ENCODE measurements at regions not wholly inside any gene's neighbourhood (a gene's known extent, or its start where the extent isn't known, plus 50 kb on each side); places are given as distances from the start of the nearest gene placed in this dataset.

DNA sequence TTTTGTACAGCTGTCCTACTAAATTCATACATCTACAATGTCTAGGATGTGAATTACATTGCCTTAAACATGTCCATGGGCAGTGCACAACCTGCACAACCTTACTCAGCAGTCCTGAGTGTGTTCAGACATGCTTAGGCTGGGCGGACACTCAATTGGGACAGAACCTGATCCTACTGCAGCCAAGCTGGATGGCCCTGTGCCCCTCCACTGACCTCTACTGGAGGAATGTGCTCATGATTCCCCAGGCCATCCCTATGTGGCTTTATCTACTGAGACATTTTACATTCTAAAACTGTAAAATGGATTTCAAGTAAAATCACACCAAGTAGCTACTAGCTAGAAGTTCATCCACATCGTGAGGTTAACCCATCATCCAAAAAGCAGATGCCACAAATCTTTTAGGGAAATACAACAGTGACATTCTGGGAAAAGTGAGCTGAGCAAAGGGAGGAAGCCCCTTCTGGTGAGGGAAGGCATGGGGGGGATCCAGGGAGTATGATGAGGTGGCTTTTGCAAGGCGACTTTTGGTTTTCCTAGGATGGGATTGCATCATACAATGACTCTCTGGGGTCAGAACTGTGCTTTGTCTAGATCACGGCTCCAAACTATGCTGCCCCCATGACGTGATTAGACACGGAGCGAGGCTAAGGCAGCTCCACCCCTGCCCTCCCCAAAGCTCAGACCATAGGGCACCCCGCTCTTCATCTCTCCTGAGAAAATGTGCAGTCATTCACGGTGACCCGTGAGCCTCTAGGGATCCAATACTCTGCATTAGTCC, 911.7 kb upstream of the TMEM132C start:
- no peak for DNase-seq

DNA sequence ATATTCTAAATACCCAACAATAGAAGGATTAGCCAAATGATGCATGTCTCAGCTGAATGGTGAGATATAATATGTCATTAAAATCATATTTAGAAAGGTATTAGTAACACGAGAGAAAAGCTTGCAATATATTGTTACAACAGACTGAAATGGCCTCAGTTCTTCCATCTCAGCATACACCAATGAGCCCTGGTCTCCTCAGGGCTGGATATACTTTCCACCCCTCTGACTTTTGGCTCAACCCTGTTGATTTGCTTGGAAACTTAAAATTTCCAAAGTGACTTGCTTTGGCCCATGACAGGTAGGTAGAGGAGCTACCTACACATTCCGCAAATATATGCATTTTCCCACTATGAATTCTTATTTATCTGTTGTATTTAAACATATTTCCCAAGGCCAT, 908.1 kb upstream of the TMEM132C start:
- no peak for DNase-seq

DNA sequence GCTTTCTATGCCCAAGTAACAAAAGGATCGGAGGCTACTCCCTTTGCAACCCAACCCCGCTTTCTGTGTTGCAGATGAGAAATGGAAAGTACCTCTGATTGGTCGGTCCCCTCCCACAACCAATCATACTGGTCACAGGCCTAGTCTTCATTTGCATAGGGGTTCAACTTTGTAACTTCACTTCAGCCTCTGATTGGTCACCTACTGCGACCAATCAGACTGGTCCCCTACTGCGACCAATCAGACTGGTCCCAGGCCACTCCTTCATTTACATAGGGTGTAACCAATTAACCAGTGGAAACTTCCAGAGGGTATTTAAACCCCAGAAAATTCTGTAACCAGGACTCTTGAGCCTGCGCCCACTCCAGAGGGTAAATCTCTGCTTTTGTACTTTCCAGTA, 906.4 kb upstream of the TMEM132C start:
- no peak for DNase-seq

DNA sequence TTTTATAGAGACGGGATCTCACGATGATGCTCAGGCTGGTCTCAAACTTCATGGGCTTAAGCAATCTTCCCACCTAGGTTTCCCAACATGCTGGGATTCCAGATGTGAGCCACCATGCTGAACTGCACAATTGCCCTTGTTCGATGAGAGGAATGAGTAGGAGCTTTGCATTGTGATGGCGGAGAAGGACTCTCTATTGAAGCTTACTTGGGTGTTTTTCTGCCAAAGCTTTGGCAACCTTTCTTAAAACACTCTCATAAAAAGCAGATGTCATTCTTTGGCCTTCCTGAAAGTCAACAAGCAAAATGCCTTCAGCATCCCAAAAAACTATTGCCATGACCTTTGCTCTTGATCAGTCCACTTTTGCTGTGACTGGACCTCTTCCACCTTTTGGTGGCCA, 904.8 kb upstream of the TMEM132C start:
- DNase-seq: no peak

DNA sequence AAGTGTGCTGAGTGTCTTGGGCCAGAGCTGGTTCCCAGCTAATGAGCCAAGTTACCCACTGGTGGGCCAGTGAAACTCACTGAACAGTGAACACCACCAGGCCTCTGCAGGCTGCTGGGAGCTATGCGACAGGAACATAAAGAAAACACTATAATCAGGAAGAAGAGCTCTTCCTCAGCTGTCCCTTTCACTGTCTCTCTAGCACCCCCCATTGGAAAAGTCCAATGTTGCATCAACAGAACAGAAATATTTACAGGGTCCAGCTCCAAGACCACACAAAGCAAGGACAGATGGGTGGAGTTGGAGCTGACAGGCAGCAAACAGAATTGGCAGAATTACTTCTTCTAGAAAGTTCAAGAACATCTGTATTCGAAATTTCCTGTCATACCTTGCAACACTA, 903.6 kb upstream of the TMEM132C start:
- no peak for DNase-seq

DNA sequence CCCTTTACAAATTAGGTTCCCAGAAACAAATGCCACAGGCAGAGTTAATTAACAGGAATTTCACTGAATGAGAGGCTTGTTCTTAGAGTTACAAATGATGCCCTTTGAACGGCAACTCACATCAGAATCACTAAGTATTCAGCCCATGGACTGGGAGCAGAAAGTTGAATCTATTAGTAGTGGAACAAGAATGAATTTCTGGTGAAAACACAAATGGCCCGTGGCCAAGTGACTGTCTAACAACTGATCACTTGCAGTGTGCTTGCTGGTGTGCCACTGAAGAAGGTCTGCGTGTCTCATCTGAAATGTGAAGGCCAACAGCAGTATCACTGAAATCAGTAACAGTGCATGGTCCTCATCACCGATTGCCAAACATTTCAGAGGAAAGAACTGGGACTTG, 893.4 kb upstream of the TMEM132C start:
- DNase-seq: no peak

DNA sequence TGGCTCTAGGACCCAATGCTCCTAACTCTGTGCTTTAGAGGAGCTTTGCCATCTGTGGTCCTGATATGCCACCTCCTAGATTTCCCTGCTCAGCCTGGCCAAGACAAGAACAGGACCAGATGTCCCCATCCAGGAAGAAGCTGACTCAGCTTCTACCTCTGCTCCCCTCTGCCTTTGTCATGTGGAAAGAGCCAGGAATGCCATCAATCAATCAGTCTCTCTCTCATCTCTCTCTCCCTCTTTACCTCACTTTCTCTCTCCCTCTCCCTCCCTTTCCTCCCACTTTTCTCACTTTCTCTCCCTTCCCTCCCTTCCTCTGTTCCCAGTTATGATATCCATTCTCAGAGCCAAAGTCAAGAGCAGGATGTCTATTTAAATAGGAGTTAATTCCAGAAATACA, 892.5 kb upstream of the TMEM132C start:
- DNase-seq: no peak

DNA sequence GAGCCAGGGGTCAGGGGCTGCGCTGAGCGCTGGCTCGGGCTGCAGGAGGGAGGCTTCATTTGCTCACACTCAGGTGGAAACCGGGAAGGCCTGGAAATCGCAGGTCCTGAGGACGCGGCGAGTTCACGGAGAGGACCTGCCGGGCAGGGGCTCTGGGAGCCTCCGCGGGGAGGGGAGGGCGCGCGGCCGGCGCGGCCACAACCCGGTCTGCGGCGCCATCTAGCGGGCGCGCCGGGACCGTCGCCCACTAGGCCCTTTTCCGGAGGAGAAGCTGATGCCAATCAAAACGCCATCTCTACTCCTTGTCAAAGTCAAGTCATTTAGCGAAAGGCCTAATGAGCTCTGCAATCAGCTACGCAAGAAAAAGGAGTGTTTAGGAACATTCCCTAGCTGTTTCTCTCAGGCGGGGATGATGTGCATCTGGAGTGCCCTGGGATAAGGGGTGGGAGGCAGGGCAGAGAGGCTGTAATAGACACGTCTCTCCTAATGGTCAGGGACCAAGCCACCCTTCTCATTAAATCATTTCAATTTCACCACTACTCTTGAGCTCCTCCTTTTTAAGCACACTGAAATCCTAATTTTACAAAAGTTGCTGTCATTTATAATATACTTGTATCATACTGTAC, 885.8 kb upstream of the TMEM132C start:
- no peak for DNase-seq

DNA sequence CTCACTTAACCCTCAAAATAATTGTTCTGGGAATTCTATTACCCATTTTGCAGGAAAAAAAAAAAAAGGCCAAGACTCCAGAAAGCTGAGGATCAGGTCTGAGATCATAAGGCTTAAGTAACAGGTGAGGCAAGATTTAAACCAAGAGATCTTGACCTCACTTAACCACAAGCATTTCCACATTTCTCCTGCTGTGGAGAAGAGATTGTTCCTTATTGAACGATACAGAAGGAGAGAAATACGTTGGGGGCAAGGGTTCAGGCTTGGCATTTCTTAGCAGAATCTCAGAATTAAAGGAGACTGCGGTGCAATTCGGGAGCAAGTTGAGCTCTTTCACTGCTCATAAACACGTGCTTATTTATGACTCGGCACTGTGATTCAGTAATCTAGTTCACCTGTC, 885.3 kb upstream of the TMEM132C start:
- DNase-seq: no peak

DNA sequence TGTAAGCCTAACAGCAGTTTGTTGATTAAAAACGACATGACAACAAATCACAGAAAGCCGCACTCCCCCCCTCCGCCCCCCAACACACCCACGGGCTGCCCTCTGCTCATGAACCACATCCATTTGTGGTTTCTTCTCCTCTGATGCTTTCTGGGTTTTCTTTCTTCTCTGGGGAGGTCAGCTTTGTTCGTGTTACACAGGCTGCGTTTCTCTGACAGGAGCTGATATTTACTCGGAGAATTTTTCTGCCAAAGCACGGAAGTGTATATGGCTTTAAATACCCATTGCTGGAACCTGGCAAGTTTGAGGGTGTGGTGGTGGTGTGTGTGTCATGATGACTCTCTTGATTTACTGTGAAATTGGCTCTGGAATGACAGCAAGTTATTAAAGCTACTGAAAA, 883.7 kb upstream of the TMEM132C start:
- DNase-seq: no peak

DNA sequence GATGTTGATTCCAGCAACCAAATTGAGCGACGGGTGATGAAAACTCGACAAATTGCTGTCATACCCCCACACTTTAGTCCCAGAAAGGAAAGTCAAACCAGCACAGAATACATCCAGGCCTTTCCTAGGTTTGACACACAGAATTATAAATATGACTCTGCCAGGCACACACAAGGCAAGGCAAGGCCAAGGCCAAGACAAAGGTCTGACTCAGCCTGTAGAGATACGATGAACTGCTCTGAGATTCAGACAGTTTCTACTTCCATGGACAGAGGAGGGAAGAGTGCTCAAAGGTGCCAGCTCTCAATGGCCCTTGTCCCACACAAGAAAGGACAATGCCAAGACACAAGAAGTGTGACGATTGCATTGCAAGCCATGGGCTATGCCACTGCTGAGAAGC, 880.2 kb upstream of the TMEM132C start:
- no peak for DNase-seq

DNA sequence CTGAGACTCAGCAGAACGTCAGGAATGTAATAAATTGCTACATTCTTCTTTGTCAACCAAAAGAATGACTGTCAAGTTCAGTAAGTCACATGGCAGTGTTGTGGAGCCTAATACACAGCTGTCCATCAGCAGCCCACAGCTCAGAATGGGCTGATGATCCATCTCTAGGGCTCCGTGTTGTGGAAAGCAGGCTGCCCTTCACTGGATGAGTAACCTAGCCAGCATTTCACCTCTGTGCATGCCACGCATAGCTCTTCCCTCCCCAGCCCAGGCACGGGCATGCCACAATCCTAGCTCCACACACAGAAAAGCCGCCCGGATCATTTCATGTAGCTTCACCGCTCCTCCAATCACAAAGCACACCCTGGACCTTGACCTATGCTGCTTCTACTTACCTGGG, 878.0 kb upstream of the TMEM132C start:
- no peak for DNase-seq

DNA sequence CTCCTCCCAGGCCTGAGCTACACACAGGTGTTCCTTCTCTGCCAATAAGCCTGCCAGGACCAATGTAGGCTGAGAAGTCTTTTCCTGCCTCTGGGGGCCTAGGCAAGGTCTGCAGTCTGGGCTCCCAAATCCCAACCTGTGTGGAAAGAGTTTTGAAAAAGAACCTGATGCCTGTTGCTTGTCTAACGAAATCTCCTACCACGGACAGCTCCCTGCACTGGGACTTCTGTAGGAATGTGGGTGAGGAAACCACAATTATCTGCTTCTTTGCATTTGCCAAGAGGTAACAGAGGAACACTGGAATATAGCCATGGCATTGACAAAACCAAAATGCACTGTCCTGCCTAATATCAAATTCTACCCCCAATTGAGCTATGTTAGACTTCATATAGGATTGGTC, 877.0 kb upstream of the TMEM132C start:
- no peak for DNase-seq

DNA sequence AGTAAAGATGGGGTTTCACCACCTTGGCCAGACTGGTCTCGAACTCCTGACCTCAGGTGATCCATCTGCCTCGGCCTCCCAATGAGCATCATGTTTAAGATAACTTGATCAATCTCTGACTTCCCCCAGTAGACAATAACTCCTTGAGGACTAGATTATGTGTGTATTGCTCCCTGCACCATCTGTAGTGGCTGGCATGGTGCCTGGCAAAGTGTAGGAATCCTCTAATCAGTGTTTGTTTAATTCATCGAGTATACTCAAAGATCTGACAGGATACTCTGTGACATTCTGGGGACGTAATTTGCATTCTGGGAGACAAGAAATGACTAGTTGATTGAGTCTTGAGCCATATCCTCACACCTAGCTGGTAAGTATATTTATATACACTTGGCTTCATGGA, 873.5 kb upstream of the TMEM132C start:
- no peak for DNase-seq

DNA sequence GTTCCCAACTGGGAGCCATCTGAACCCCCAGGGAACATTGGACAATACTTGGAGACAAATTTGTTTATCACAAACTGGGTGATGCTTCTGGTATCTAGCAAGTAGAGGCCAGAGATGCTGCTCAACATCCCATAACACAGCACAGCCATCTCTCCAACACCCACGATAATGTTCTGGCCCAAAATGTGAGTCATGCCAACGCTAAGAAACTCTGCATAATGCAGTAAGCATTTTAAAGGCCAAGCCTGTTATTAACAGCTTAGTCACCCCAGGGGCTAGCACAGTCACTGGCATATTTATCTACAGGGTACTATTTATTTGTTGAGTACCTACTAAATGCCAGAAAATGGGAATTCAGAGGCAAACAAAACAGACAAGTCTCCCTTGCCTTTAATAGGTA, 873.1 kb upstream of the TMEM132C start:
- no peak for DNase-seq

DNA sequence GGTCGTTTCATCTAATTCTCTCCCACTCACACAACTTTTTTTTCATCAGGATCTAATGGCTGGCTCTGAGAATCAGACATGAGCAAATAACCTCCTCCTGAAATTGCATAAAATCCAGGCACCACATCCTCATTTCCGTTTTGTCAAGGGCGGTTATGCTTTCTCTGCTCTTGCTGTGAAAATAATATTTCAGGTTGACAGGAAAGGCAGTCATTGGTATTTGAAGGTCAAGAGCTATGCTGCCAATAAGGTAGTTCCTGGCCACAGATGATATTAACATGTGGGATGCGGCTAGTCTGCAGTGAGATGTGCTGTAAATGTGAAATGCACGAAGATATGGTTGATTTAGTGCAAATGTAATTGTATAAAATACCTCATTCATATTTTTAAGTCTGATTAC, 870.2 kb upstream of the TMEM132C start:
- no peak for DNase-seq

DNA sequence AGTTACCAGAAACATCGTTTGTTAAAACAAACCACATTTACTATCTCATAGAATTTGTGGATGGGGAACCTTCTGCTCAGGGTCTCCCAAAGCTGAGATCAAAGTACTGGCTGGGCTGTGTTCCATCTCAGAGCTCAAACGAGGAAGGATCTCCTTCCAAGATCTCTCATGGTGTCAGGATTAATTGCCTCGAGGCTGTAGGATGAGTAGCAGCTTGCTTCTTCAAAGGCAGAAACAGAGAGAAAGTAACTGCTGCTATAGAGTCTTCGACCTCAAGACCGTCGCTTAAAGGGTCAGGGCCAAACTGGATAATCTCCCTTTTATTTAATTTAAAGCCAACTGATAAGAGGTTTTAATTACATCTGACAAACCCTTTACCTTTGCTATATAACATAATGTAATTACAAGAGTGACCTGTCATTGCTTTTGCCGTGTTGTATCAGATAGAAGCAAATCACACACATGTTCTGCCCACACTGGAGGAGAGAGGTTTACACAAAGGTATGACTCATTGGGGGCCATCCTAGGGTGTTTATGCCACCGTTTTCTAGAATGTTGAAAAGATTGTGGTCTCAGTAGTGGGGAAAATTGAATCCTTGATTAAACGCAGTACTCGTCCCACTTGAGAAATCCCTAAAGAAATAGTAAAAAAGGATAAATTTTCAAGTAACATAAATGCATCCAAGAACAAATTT, 868.8 kb upstream of the TMEM132C start:
- DNase-seq: no peak

DNA sequence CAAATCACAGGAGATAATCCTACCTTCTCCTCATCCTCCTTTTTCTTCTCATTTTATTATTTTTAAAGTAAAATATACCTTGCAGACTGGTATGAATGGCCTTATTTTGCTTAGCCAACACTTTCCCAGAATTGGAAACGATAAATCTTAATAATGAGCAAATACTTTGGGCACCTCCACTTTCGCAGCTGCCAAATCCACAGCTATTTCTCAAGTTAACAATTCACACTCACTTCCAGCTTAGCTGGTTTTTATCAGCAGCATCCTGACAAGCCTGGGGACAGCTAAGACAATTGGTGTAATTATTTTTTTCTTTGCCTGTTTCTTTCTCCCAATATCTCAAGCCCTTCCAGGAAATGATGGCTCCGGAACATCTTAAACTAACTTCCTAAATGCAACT, 867.5 kb upstream of the TMEM132C start:
- no peak for DNase-seq

DNA sequence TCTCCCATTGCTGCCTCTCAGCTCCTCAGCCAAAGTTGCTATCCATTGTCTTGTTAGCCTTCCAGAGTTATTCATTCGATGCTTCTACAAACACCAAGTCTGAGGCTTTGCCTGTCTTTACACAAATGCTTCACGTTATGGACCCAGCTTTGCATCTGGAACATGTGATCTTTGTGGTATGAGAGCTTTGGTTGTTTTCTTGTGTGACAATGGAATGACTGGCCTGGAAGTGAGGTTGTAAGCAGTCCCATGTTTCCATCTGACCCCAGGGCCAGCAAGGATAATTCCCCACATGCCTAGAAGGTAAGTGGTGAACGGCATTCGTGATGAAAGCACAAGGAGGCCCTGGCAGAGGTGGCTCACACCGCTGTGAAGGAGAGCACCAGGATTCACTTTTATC, 866.7 kb upstream of the TMEM132C start:
- no peak for DNase-seq

DNA sequence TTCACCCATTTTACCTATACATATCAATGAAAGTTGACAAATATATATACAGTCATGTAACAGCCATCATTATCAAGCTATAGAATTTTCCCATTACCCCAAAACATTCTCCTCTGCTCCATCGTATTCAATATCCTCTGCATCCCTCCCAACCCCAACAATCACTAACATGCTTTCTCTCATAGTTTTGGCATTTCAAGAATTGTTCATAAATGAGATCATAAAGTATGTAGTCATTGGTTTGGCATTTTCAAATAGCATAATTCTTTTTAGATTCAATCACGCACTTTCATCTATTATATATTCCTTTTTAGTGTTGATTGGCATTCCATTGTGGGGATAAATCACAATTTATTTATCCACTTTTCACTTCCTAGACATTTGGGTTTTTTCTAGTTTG, 866.0 kb upstream of the TMEM132C start:
- no peak for DNase-seq

DNA sequence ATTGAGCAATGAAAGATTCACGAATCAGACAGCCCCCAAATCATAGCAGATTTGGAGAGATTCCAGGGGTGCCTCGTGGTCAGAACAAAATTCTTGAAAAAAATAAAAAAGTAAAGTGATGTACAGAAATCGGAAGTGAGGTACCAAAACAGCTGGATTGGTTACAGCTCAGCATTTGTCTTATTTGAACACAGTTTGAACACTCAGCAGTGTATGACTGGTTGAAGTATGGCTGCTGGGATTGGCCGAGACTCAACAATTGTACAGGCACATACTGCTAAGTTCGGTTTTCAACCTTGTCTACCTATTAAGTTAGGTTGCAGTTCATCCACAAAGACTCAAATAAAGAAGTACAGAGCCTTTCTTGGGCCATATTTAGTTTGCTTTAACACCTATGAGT, 865.4 kb upstream of the TMEM132C start:
- DNase-seq: no peak

DNA sequence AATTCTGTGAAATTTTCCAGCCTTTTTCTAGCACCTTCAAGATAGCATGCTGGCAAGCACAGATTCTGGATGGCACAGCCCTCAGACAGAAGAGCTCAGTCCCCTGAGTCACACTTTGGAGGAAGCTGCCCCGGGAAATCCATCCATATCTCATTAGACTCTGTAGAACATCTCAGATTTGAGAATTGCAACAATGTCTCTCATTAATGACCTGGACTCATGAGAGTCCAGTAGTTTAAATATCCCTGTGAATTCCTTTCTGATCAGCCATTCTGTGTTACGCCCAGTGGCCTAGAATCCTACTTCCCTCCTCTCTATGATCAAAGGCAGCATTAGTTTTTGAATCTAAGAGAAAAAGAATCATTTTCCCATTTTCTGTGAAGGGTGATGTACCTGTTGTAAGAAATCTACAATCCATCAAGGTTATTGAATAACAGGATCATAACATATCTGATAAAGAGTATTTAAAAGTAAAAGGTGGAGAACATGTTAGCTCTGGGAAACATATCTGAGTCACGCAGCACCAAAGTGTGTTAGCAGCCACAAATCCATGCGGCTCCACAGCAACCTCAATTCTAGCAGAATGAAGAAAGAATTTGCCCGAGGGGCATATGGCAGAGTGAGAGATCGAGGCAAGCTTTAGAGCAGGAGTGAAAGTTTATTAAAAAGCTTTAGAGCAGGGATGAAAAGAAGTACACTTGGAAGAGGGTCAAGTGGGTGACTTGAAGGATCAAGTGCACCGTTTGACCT, 855.6 kb upstream of the TMEM132C start:
- DNase-seq: no peak

DNA sequence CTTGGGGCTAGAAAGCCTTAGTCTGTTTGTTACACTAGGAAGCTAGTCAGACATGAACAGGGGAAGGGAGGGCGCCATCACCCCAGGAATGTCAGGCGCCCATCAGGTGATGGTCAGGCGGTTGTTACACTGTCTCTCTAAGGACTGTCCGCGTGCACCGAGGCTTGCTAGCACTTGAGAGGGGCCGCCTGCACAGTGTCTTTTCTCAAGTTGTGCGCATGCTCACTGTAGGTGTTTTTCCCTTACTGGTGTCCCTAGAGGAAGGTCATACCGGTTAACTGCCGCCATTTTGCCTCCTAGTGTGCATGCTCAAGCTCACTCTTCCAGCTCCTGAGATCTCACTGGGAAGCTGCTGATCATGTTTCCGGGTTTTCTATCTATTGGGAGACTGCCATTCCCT, 855.0 kb upstream of the TMEM132C start:
- no peak for DNase-seq

DNA sequence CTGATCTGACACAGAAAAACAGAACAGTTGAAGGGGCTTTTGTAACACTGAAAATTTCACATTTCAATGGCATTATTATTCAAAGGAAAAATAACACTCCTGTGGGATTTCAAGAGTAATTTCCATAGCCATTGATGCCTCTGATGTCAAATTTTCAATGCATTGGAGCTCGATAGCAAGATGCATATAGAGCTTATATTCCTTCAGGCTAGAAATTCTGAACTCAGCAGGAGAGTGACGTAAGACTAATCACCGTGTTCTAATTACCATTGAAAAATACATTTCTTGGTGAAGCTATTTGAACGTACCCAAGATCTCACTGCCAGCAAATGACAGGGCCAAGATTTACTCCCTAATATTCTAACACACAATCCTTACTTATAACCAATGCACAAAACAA, 854.1 kb upstream of the TMEM132C start:
- DNase-seq: no peak
